SU-DHL-6 (cell line): ENCODE measurements at regions not wholly inside any gene's neighbourhood (a gene's known extent, or its start where the extent isn't known, plus 50 kb on each side); places are given as distances from the start of the nearest gene placed in this dataset.

Experiments used
- H2AFZ ChIP-seq: fragments of 200-600 bp; sonication (generic); 2 replicates; pipeline ENCODE4 v1.6.1; 2014; ENCODE audit warnings: low read depth, mild to moderate bottlenecking, moderate library complexity, mixed read lengths, antibody characterized with exemption, low read length; ENCODE audit not compliant: severe bottlenecking
- H3F3A ChIP-seq: fragments of 200-600 bp; shearing (Covaris generic); 2 replicates; pipeline ENCODE4 v1.6.0; 2016; ENCODE audit warnings: antibody characterized with exemption, mild to moderate bottlenecking; ENCODE audit not compliant: insufficient read depth
- H3K27ac ChIP-seq: fragments of 200-600 bp; sonication (generic); 2 replicates; pipeline ENCODE4 v1.5.1; 2016; ENCODE audit warnings: low read depth, mild to moderate bottlenecking, low read length, moderate library complexity, mixed read lengths
- H3K27me3 ChIP-seq: fragments of 200-600 bp; sonication (generic), shearing (Covaris generic); 2 replicates; pipeline ENCODE4 v1.6.0; 2014; ENCODE audit warnings: mild to moderate bottlenecking, low read length
- H3K36me3 ChIP-seq: fragments of 200-600 bp; sonication (generic); 2 replicates; pipeline ENCODE4 v1.6.1; 2014; ENCODE audit warnings: mild to moderate bottlenecking, low read length, mixed read lengths
- H3K4me2 ChIP-seq: fragments of 300-600, 200-600 bp; shearing (Covaris generic), sonication (generic); 2 replicates; pipeline ENCODE4 v1.6.0; 2014; ENCODE audit warnings: low read length, low read depth, mild to moderate bottlenecking; ENCODE audit not compliant: poor library complexity, severe bottlenecking
- H3K4me3 ChIP-seq: fragments of 200-600 bp; sonication (generic); 2 replicates; pipeline ENCODE4 v1.5.1; 2014; ENCODE audit warnings: antibody characterized with exemption, low read length, mild to moderate bottlenecking, mixed read lengths; ENCODE audit not compliant: insufficient read depth, poor library complexity, severe bottlenecking
- H3K79me2 ChIP-seq: fragments of 200-600 bp; sonication (generic); 2 replicates; pipeline ENCODE4 v1.6.1; 2014; ENCODE audit warnings: mild to moderate bottlenecking, low read length, moderate library complexity; ENCODE audit not compliant: insufficient read depth
- H3K9ac ChIP-seq: fragments of 200-600 bp; sonication (generic); 2 replicates; pipeline ENCODE4 v1.7.0; 2014; ENCODE audit warnings: mild to moderate bottlenecking, low read length
- H3K9me2 ChIP-seq: fragments of 200-600 bp; sonication (generic); replicated peaks from 2 replicates; pipeline ENCODE4 v1.6.1; 2014; ENCODE audit warnings: low read length; ENCODE audit not compliant: insufficient read depth
- H3K9me3 ChIP-seq: fragments of 200-600 bp; sonication (generic); 2 replicates; pipeline ENCODE4 v1.6.1; 2014; ENCODE audit warnings: low read length, mixed read lengths; ENCODE audit not compliant: insufficient read depth
- H4K20me1 ChIP-seq: fragments of 200-600 bp; sonication (generic); 2 replicates; pipeline ENCODE4 v1.6.1; 2014; ENCODE audit warnings: low read depth, mild to moderate bottlenecking, antibody characterized with exemption, low read length, moderate library complexity, mixed read lengths
- CTCF ChIP-seq: fragments of 200-600 bp; sonication (generic); IDR thresholded peaks from one replicate; pipeline ENCODE4 v1.5.1; 2017; ENCODE audit warnings: antibody characterized with exemption, mild to moderate bottlenecking, low read length, moderate library complexity; ENCODE audit not compliant: insufficient read depth, poor library complexity, severe bottlenecking
- EZH2phosphoT487 ChIP-seq: fragments of 200-600 bp; sonication (generic), shearing (Covaris generic); conservative IDR thresholded peaks from 2 replicates; pipeline ENCODE4 v1.6.1; 2018; ENCODE audit warnings: mild to moderate bottlenecking, antibody characterized with exemption, low read length, moderate library complexity, mixed read lengths

DNA sequence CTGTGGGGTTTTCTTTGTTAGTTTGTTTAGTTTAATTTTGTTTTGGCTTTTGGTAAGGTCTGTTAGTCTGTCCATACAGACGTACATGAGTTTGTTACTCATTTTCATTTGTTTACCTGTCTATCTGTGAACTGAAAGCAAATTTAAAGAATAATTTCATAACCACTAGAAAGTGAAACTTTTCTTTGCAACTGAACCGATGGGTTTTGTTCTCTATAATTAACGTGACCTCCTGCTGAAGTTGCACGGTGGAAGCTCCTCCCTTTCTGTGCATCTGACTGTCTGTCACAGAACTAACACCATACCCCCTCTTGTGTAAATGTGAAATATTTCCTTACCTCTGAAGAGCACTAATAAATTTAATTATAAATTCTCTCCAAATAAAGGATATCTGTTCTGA lies 595.5 kb downstream of the GALC start:
- no peak overlapping the region for H3K4me2 ChIP-seq
- no peak overlapping the region for H3K4me3 ChIP-seq
- H3K27me3 ChIP-seq = no peaks in the 10 kb centered on the region
- no peaks in the 10 kb centered on the region for H3K79me2 ChIP-seq
- no peak overlapping the region for H3K9ac ChIP-seq
- H2AFZ ChIP-seq = no peak overlapping the region
- no peaks in the 10 kb centered on the region; the same call in 1 of the 2 replicates for H4K20me1 ChIP-seq
- no peaks in the 10 kb centered on the region for H3K9me2 ChIP-seq
- no peaks in the 10 kb centered on the region for H3K36me3 ChIP-seq
- no peak overlapping the region for H3K27ac ChIP-seq
- H3F3A ChIP-seq = no peaks in the 10 kb centered on the region
- H3K9me3 ChIP-seq = no peaks in the 10 kb centered on the region
- TF ChIP-seq EZH2phosphoT487 (no peak), CTCF (no peak)

DNA sequence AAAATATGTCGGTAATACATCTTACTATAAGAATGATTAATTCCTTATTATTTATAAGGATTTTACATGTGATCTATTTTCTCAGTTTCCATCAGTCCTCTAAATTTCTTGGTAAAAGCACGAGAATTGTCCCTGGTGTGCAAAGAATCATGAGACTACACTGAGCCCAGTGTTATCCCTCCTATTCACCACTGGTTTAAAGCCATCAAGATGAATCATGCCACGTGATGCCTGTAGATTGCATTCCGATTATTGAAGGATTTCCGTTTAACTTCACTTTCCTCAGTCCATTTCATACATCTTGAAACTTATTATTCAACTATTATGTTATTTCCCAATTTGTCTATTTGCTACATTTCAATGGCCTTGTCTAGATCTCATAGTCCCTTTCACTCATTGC lies 601.9 kb downstream of the GALC start:
- H3K4me2 ChIP-seq = no peak overlapping the region
- H3K9me3 ChIP-seq = no peaks in the 10 kb centered on the region
- no peaks in the 10 kb centered on the region for H3K27me3 ChIP-seq
- no peak overlapping the region for H3K4me3 ChIP-seq
- H3K9me2 ChIP-seq = no peaks in the 10 kb centered on the region
- H3K36me3 ChIP-seq = no peaks in the 10 kb centered on the region
- no peaks in the 10 kb centered on the region for H4K20me1 ChIP-seq
- no peaks in the 10 kb centered on the region for H3K79me2 ChIP-seq
- TF ChIP-seq EZH2phosphoT487 (no peak), CTCF (no peak)
- H3F3A ChIP-seq = no peaks in the 10 kb centered on the region
- no peak overlapping the region for H3K9ac ChIP-seq
- H3K27ac ChIP-seq = no peak overlapping the region
- H2AFZ ChIP-seq = no peak overlapping the region

- no peak overlapping the region for H3K9ac ChIP-seq
- no peaks in the 10 kb centered on the region for H3K9me2 ChIP-seq
- no peaks in the 10 kb centered on the region for H3K9me3 ChIP-seq
- H4K20me1 ChIP-seq = no peaks in the 10 kb centered on the region
- H3K27me3 ChIP-seq = no peaks in the 10 kb centered on the region
- TF ChIP-seq EZH2phosphoT487 (no peak), CTCF (no peak)
- H2AFZ ChIP-seq = no peak overlapping the region
- no peak overlapping the region for H3K4me3 ChIP-seq
- H3K79me2 ChIP-seq = no peaks in the 10 kb centered on the region
- H3K4me2 ChIP-seq = no peak overlapping the region
- H3F3A ChIP-seq = no peaks in the 10 kb centered on the region
- H3K27ac ChIP-seq = no peak overlapping the region
- no peaks in the 10 kb centered on the region for H3K36me3 ChIP-seq
These were observed 604.0 kb downstream of the GALC start for GRCh38 chr14:87388946-87389345.
